T-helper 1 cell (primary cell): ENCODE measurements at regions not wholly inside any gene's neighbourhood (a gene's known extent, or its start where the extent isn't known, plus 50 kb on each side); places are given as distances from the start of the nearest gene placed in this dataset.

Source experiments
- DNase-seq, 5 donors: peaks; one replicate each; pipeline ENCODE4 v3.0.0-alpha.2; 2012 to 2020

- DNase-seq, result no peak
These were observed 745.7 kb downstream of the PDCD6IP start for GRCh38 chr3:34544136-34544535.

- no peak for DNase-seq
These were observed 749.0 kb downstream of the PDCD6IP start for GRCh38 chr3:34547297-34547920.

GRCh38 chr3:34567266-34567665, 768.8 kb downstream of the PDCD6IP start:
- DNase-seq, result no peak

- DNase-seq, result no peak
These were observed 770.3 kb downstream of the PDCD6IP start for GRCh38 chr3:34568766-34569165.

GRCh38 chr3:34569437-34569836, 771.0 kb downstream of the PDCD6IP start:
- no peak for DNase-seq

GRCh38 chr3:34570916-34571705, 772.7 kb downstream of the PDCD6IP start:
- no peak for DNase-seq

GRCh38 chr3:34571714-34572113, 773.3 kb downstream of the PDCD6IP start:
- DNase-seq, result no peak

GRCh38 chr3:34575776-34576175, 777.3 kb downstream of the PDCD6IP start:
- DNase-seq, result no peak

- no peak for DNase-seq
These were observed 783.6 kb downstream of the PDCD6IP start for GRCh38 chr3:34582055-34582454.

- no peak for DNase-seq
These were observed 785.0 kb downstream of the PDCD6IP start for GRCh38 chr3:34583451-34583850.

- no peak for DNase-seq
These were observed 786.5 kb downstream of the PDCD6IP start for GRCh38 chr3:34584971-34585370.

GRCh38 chr3:34599595-34599994, 801.2 kb downstream of the PDCD6IP start:
- DNase-seq, result no peak

GRCh38 chr3:34619990-34620389, 821.6 kb downstream of the PDCD6IP start:
- DNase-seq, result no peak

- DNase-seq, result no peak
These were observed 828.3 kb downstream of the PDCD6IP start for GRCh38 chr3:34626699-34627098.

GRCh38 chr3:34634939-34635338, 836.5 kb downstream of the PDCD6IP start:
- DNase-seq, result no peak

GRCh38 chr3:34635352-34635850, 837.0 kb downstream of the PDCD6IP start:
- DNase-seq, result no peak

GRCh38 chr3:34646911-34647460, 848.6 kb downstream of the PDCD6IP start:
- no peak for DNase-seq

GRCh38 chr3:34650131-34650530, 851.7 kb downstream of the PDCD6IP start:
- DNase-seq, result no peak

- no peak for DNase-seq
These were observed 870.5 kb downstream of the PDCD6IP start for GRCh38 chr3:34668915-34669314.

GRCh38 chr3:34669490-34669889, 871.1 kb downstream of the PDCD6IP start:
- DNase-seq, result no peak

GRCh38 chr3:34675383-34676120, 877.1 kb downstream of the PDCD6IP start:
- no peak for DNase-seq

- DNase-seq, result no peak
These were observed 878.0 kb downstream of the PDCD6IP start for GRCh38 chr3:34676436-34676835.

GRCh38 chr3:34678575-34678974, 880.1 kb downstream of the PDCD6IP start:
- DNase-seq, result no peak
